Pancreas (tissue), 10 donors: ENCODE measurements at regions not wholly inside any gene's neighbourhood (a gene's known extent, or its start where the extent isn't known, plus 50 kb on each side); places are given as distances from the start of the nearest gene placed in this dataset.

Experiments used
- ATAC-seq, 4 donors: fragments of 200-7000 bp; cut with Tn5 transposase; one replicate each; pipeline versions ENCODE4 v1.8.0 to v1.9.1; 2020; ENCODE audit warnings: mild to moderate bottlenecking in 4 of 4, moderate library complexity in 4 of 4
- DNase-seq, 6 donors: peaks; one replicate each; pipeline ENCODE4 v3.0.0-alpha.2; 2020
- FAIRE-seq: peaks from 2 replicates; lab custom pipeline; 2012; peaks lifted over from hg19 to GRCh38; lab: Jason Lieb, UNC
- H3K27ac ChIP-seq, 4 donors: fragments of 200-600 bp; sonication (generic); 1 replicate in 3 of 4; 2 replicates in 1 of 4; pipeline versions ENCODE4 v1.5.0 to v1.8.0; 2020
- H3K27me3 ChIP-seq, 4 donors: fragments of 200-600 bp; one replicate each; pipeline ENCODE4 v1.8.0; 2021
- H3K36me3 ChIP-seq, 3 donors: fragments of 200-600 bp; sonication (generic) in 1 of 3; one replicate each; pipeline versions ENCODE4 v1.5.0 to v1.8.0; 2020 to 2021
- H3K4me1 ChIP-seq, 3 donors: fragments of 200-600 bp; one replicate each; pipeline ENCODE4 v1.8.0; 2021
- H3K4me3 ChIP-seq, 4 donors: fragments of 200-600 bp; sonication (generic) in 2 of 4; one replicate each; pipeline versions ENCODE4 v1.5.0 to v1.8.0; 2020 to 2021
- H3K9me3 ChIP-seq, 4 donors: fragments of 200-600 bp; one replicate each; pipeline ENCODE4 v1.8.0; 2021
- CTCF ChIP-seq, 4 donors: fragments of 200-600 bp; sonication (generic) in 3 of 4; IDR thresholded peaks; one replicate each; pipeline versions ENCODE4 v1.5.0 to v1.8.0; 2021; ENCODE audit warnings: antibody characterized with exemption in 4 of 4
- WGBS, 2 donors: extraction: QIAGEN DNeasy Blood & Tissue Kit; methylation state at CpG; one replicate each; pipeline ENCODE4 v1.1.7; 2013; 5-methylcytosine and 5-hydroxymethylcytosine counted together
- intact Hi-C, 3 donors: fragments of 100-400 bp; cut with DNase I; formaldehyde crosslinking; loops; one replicate each; pipeline versions ENCODE4 v1.11.1 to v1.14.2; 2022
- donor health status: healthy with polysubstance abuse.
- donor health status: DM: no; HTN: no; CAD: no; lungs with moderate emphysema.
- donor health status: DM: no; HTN: no; CAD: no.
- donor health status: control.
- donor health status: control.
- donor health status: Bipolar disorder and iron deficiency.
- donor health status: DM: yes; HTN: yes; CAD: no.
- donor health status: DM: no; HTN: no; CAD: no.
- donor health status: DM: no; HTN: no; CAD: no.
- donor health status: DM: yes; HTN: yes; CAD: no.

- intact Hi-C loops: no loop called here
- no peak for ATAC-seq
- Histone ChIP-seq H3K27me3 (no peaks in the 10 kb centered on the region), H3K36me3 (no peaks in the 10 kb centered on the region), H3K4me1 (no peaks in the 10 kb centered on the region), H3K9me3 (no peaks in the 10 kb centered on the region), H3K4me3 (no peak overlapping the region), H3K27ac (no peak overlapping the region)
- FAIRE-seq: no peak
- WGBS, 2 donors: 76 to 90% methylated on average over 1 of the region's 1 CpG
- no peak for TF ChIP-seq CTCF (IDR thresholded peaks at IDR 0.05)
- DNase-seq: no peak
These were observed 417.2 kb upstream of the LRRTM4 start for GRCh38 chr2:77939370-77939769.

DNA sequence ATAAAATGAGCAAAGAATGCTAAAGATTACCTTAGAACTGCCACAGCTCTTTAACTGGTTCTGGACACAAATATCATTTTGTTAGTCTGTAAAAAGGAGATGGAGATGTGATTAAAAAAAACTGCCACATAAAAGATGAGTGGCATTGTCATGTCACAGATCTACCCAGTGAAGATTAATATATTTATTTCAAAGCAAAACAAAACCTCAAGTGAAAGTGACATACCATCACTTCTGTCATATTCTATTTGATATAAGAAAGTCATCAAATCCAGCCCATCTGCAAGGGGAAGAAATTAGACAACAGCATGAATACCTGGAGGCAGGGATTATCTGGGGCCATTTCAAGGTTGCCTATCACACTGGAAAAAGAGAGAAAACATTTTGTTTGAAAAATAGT is 417.6 kb upstream of the LRRTM4 start:
- intact Hi-C loops: no loop called here
- Histone ChIP-seq H3K9me3 (no peaks in the 10 kb centered on the region), H3K36me3 (no peaks in the 10 kb centered on the region), H3K27ac (no peak overlapping the region), H3K4me1 (no peaks in the 10 kb centered on the region), H3K27me3 (no peaks in the 10 kb centered on the region), H3K4me3 (no peak overlapping the region)
- TF ChIP-seq CTCF (IDR thresholded peaks at IDR 0.05): no peak
- FAIRE-seq: no peak
- DNase-seq: no peak
- ATAC-seq: no peak

DNA sequence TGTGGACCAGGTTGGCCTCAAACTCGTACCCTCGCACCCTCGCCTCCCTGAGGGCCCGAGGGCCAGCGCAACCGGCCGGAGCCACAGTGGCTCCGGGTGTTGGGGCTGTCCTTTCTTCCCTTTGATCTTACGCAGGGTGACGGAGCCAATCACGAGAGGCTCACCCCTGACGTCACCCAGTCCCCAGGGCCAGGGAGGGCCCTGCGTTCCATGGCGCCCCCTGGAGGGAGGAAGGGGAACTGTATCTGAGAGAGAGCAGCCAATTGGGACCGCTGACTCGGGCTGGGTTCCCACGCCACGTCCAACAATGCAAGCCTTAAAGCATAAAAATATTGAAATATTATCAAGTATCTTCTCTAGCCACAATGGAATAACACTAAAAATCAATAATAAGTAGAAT is 432.8 kb upstream of the LRRTM4 start:
- H3K4me1 ChIP-seq: no peaks in the 10 kb centered on the region
- H3K4me3 ChIP-seq: no peak overlapping the region
- no peaks in the 10 kb centered on the region for H3K27me3 ChIP-seq
- no peak for TF ChIP-seq CTCF (IDR thresholded peaks at IDR 0.05)
- intact Hi-C loops: no loop called here
- H3K27ac ChIP-seq: no peak overlapping the region
- H3K9me3 ChIP-seq: no peaks in the 10 kb centered on the region
- FAIRE-seq (no peak), DNase-seq (no peak), ATAC-seq (no peak)
- WGBS, 2 donors: 74 to 81% methylated on average over 18 of the region's 18 CpGs
- no peaks in the 10 kb centered on the region for H3K36me3 ChIP-seq

- Histone ChIP-seq H3K4me1 (no peaks in the 10 kb centered on the region), H3K27me3 (no peaks in the 10 kb centered on the region), H3K27ac (no peak overlapping the region), H3K9me3 (no peaks in the 10 kb centered on the region), H3K4me3 (no peak overlapping the region), H3K36me3 (no peaks in the 10 kb centered on the region)
- intact Hi-C loops: no loop called here
- FAIRE-seq (no peak), DNase-seq (no peak), ATAC-seq (no peak)
- no peak for TF ChIP-seq CTCF (IDR thresholded peaks at IDR 0.05)
These were observed 440.8 kb upstream of the LRRTM4 start for GRCh38 chr2:77962943-77963342.

- ATAC-seq: no peak
- Histone ChIP-seq H3K27me3 (no peaks in the 10 kb centered on the region), H3K4me3 (no peak overlapping the region), H3K36me3 (no peaks in the 10 kb centered on the region), H3K9me3 (no peaks in the 10 kb centered on the region), H3K27ac (no peak overlapping the region), H3K4me1 (no peaks in the 10 kb centered on the region)
- no peak for TF ChIP-seq CTCF (IDR thresholded peaks at IDR 0.05)
- 32 to 44% methylated on average over 3 of the region's 3 CpGs for WGBS, 2 donors
- no peak for DNase-seq
- no peak for FAIRE-seq
- intact Hi-C loops: no loop called here
These were observed 455.4 kb upstream of the LRRTM4 start for GRCh38 chr2:77977471-77978063.
